ENCODE measurements at regions not wholly inside any gene's neighbourhood (a gene's known extent, or its start where the extent isn't known, plus 50 kb on each side); places are given as distances from the start of the nearest gene placed in this dataset.

- TF ChIP-seq GATA2 (IDR thresholded peaks at IDR 0.05; ENCODE audit: low read depth, low read length), result no peak
- TF ChIP-seq GATA3 (IDR thresholded peaks at IDR 0.05; ENCODE audit: low read depth, low read length), result no peak
These were observed 454.4 kb upstream of the FAT1 start for GRCh38 chr4:187178084-187178483.
